HepG2 (cell line): ENCODE measurements at regions not wholly inside any gene's neighbourhood (a gene's known extent, or its start where the extent isn't known, plus 50 kb on each side); places are given as distances from the start of the nearest gene placed in this dataset.
A peak's percentile ranks its signal among the peaks of the same experiment; 100 is the strongest.

Experiments used
- ATAC-seq: fragments of 200-7000 bp; cut with Tn5 transposase; 3 replicates; pipeline ENCODE4 v1.9.1; 2020; ENCODE audit warnings: mild to moderate bottlenecking, moderate library complexity
- BruUV-seq: library from RNA; stranded (reverse); fragments of 400-500 nt; replicated peaks from 2 replicates; lab custom pipeline; 2021; lab: Mats Ljungman, UMichigan
- CTCF ChIA-PET: fragments of 300-600 bp; formaldehyde crosslinking; extraction: SDS; loops from one replicate; lab custom pipeline; 2021; ENCODE audit warnings: low total read pairs, inconsistent platforms, low intra/inter-chr PET ratio; lab: Yijun Ruan, JAX
- POLR2A ChIA-PET: fragments of 350-600 bp; sonication (Branson Sonifier 250); formaldehyde crosslinking; loops from one replicate; lab custom pipeline; 2020; ENCODE audit warnings: antibody characterized with exemption, inconsistent platforms; lab: Yijun Ruan, JAX
- DNase-seq: peaks from one replicate; pipeline ENCODE4 v3.0.0-alpha.2; 2015; ENCODE audit warnings: low spot score
- FAIRE-seq: peaks from 3 replicates; lab custom pipeline; 2011; peaks lifted over from hg19 to GRCh38; lab: Jason Lieb, UNC
- H2AFZ ChIP-seq: one replicate; pipeline ENCODE4 v1.6.1; 2011; ENCODE audit warnings: low read length, inconsistent platforms
- H3K27ac ChIP-seq: fragments of 300-600 bp; 3 replicates; pipeline ENCODE4 v1.8.0; 2011; ENCODE audit warnings: mixed run types, mild to moderate bottlenecking, mixed read lengths, low read length, inconsistent platforms; ENCODE audit not compliant: insufficient read depth; ENCODE audit errors: extremely low read length
- H3K27me3 ChIP-seq, 2 experiments: fragments of 200-600 bp in 1 of 2; 2 replicates in 1 of 2; 3 replicates in 1 of 2; pipeline versions ENCODE4 v1.6.0 to v1.8.0; 2011; ENCODE audit warnings: low read length in 2 of 2, mild to moderate bottlenecking in 2 of 2, moderate library complexity in 2 of 2, inconsistent platforms in 1 of 2; ENCODE audit not compliant: insufficient read depth in 2 of 2, control insufficient read depth in 1 of 2
- H3K36me3 ChIP-seq, 2 experiments: fragments of 200-600 bp in 1 of 2; replicated peaks in 1 of 2; 2 replicates in 1 of 2; 3 replicates in 1 of 2; pipeline versions ENCODE4 v1.5.1 to v1.8.0; 2011; ENCODE audit warnings: low read length in 2 of 2, inconsistent platforms in 1 of 2; ENCODE audit not compliant: insufficient read depth in 2 of 2, control insufficient read depth in 1 of 2
- H3K4me1 ChIP-seq: 2 replicates; pipeline ENCODE4 v1.5.1; 2012; ENCODE audit warnings: low read length, inconsistent platforms; ENCODE audit not compliant: insufficient read depth
- H3K4me2 ChIP-seq: 2 replicates; pipeline ENCODE4 v1.6.0; 2011; ENCODE audit warnings: low read depth, low read length, inconsistent platforms
- H3K4me3 ChIP-seq, 3 experiments: fragments of 200-600 bp in 1 of 3; sonication (generic), shearing (Covaris generic) in 1 of 3; replicated peaks in 1 of 3; 2 replicates each; pipeline ENCODE4 v1.5.1; 2011 to 2016; ENCODE audit warnings: low read length in 3 of 3, inconsistent platforms in 2 of 3, low read depth in 2 of 3, mild to moderate bottlenecking in 2 of 3, control low read depth in 1 of 3, mixed read lengths in 1 of 3; ENCODE audit not compliant: insufficient read depth in 1 of 3
- H3K79me2 ChIP-seq: one replicate; pipeline ENCODE4 v1.6.1; 2011; ENCODE audit warnings: low read length, inconsistent platforms; ENCODE audit not compliant: insufficient read depth
- H3K9ac ChIP-seq: 2 replicates; pipeline ENCODE4 v1.6.0; 2011; ENCODE audit warnings: mild to moderate bottlenecking, low read depth, low read length, inconsistent platforms; ENCODE audit not compliant: insufficient read depth
- H3K9me3 ChIP-seq: 2 replicates; pipeline ENCODE4 v1.5.1; 2012; ENCODE audit warnings: mild to moderate bottlenecking, low read length
- H4K20me1 ChIP-seq: 2 replicates; pipeline ENCODE4 v1.6.0; 2011; ENCODE audit warnings: inconsistent platforms, mild to moderate bottlenecking, low read length, moderate library complexity; ENCODE audit not compliant: insufficient read depth
- HOXD1 ChIP-seq: sonication (generic); formaldehyde crosslinking; IDR thresholded peaks from 2 replicates; pipeline ENCODE4 v1.5.0; 2020; ENCODE audit warnings: missing genetic modification reagents
- MBD4 ChIP-seq: IDR thresholded peaks from 2 replicates; pipeline ENCODE4 v1.6.1; 2012; ENCODE audit warnings: low read length, inconsistent platforms, borderline replicate concordance
- MXD4 ChIP-seq: IDR thresholded peaks from 2 replicates; pipeline ENCODE4 v1.6.1; 2016; ENCODE audit warnings: mild to moderate bottlenecking, missing biosample characterization, missing genetic modification reagents
- NFATC3 ChIP-seq: sonication (generic); formaldehyde crosslinking; IDR thresholded peaks from 2 replicates; pipeline ENCODE4 v1.5.1; 2020; ENCODE audit warnings: mild to moderate bottlenecking, missing genetic modification reagents
- PAWR ChIP-seq: sonication (generic); formaldehyde crosslinking; IDR thresholded peaks from 2 replicates; pipeline ENCODE4 v1.4.0; 2020; ENCODE audit warnings: missing genetic modification reagents, mild to moderate bottlenecking, borderline replicate concordance
- PLRG1 ChIP-seq: fragments of 450-650 bp; conservative IDR thresholded peaks from 2 replicates; pipeline ENCODE4 v1.6.1; 2016
- SMAD3 ChIP-seq: sonication (generic); formaldehyde crosslinking; IDR thresholded peaks from 2 replicates; pipeline ENCODE4 v1.4.0; 2020; ENCODE audit warnings: missing genetic modification reagents
- TFDP2 ChIP-seq: sonication (generic); formaldehyde crosslinking; IDR thresholded peaks from 2 replicates; pipeline ENCODE4 v1.4.0; 2020; ENCODE audit warnings: missing genetic modification reagents
- TOE1 ChIP-seq: sonication (generic); formaldehyde crosslinking; IDR thresholded peaks from 2 replicates; pipeline ENCODE4 v1.4.0; 2020; ENCODE audit warnings: mild to moderate bottlenecking, missing genetic modification reagents
- TOPORS ChIP-seq: sonication (generic); formaldehyde crosslinking; IDR thresholded peaks from 2 replicates; pipeline ENCODE4 v1.8.0; 2023; ENCODE audit warnings: mild to moderate bottlenecking, missing genetic modification reagents
- ZBTB39 ChIP-seq: sonication (generic); formaldehyde crosslinking; IDR thresholded peaks from 2 replicates; pipeline ENCODE4 v1.5.0; 2020; ENCODE audit warnings: missing genetic modification reagents
- ZNF207 ChIP-seq: fragments of 450-650 bp; IDR thresholded peaks from 2 replicates; pipeline ENCODE4 v1.6.1; 2016; ENCODE audit warnings: antibody characterized with exemption, borderline replicate concordance
- ZNF264 ChIP-seq: sonication (generic); formaldehyde crosslinking; IDR thresholded peaks from 2 replicates; pipeline ENCODE4 v1.4.0; 2020; ENCODE audit warnings: missing genetic modification reagents
- ZNF468 ChIP-seq: sonication (generic); formaldehyde crosslinking; IDR thresholded peaks from 2 replicates; pipeline ENCODE4 v1.8.0; 2022; ENCODE audit warnings: mild to moderate bottlenecking, moderate library complexity, missing genetic modification reagents
- ZNF557 ChIP-seq: sonication (generic); formaldehyde crosslinking; IDR thresholded peaks from 2 replicates; pipeline ENCODE4 v1.4.0; 2020; ENCODE audit warnings: missing genetic modification reagents
- ZNF570 ChIP-seq: sonication (generic); formaldehyde crosslinking; IDR thresholded peaks from 2 replicates; pipeline ENCODE4 v1.4.0; 2020; ENCODE audit warnings: mild to moderate bottlenecking, missing genetic modification reagents, borderline replicate concordance
- ZNF572 ChIP-seq: sonication (generic); formaldehyde crosslinking; IDR thresholded peaks from 2 replicates; pipeline ENCODE4 v1.5.1; 2020; ENCODE audit warnings: mild to moderate bottlenecking, missing genetic modification reagents
- WGBS: methylation state at CpG from one replicate; pipeline ENCODE4 v1.1.6; 2017; ENCODE audit warnings: low lambda C conversion rate; 5-methylcytosine and 5-hydroxymethylcytosine counted together
- in situ Hi-C: cut with HindIII; loops from 2 replicates; pipeline ENCODE4 v1.10.0; 2017; ENCODE audit warnings: low pct_unique_long_range_greater_than_20kb; ENCODE audit not compliant: extremely low pct_ligation_motif_present
- intact Hi-C: fragments of 100-400 bp; cut with micrococcal nuclease; formaldehyde crosslinking; loops from one replicate; pipeline ENCODE4 v1.10.0; 2022; ENCODE audit not compliant: unreplicated experiment

- Histone ChIP-seq H3K4me3 (no peak overlapping the region), H3K4me1 (peaks cover 65% of the 10 kb centered on the region), H3K27ac (no peak overlapping the region), H3K4me2 (no peak overlapping the region), H2AFZ (no peak overlapping the region), H4K20me1 (no peaks in the 10 kb centered on the region), H3K9ac (no peak overlapping the region), H3K79me2 (no peaks in the 10 kb centered on the region), H3K9me3 (no peaks in the 10 kb centered on the region), H3K36me3 (no peaks in the 10 kb centered on the region), H3K27me3 (peaks cover 0 to 9% of the 10 kb centered on the region in 2 experiments; a peak in 1 of 5 replicates)
- ATAC-seq, result no peak
- 0% methylated on average over 3 of the region's 3 CpGs for WGBS
- TF ChIP-seq SMAD3 (CRISPR knock-in tag), result no peak
- TF ChIP-seq ZNF264 (CRISPR knock-in tag), result peak; percentile 74; the same call in 1 of the 2 replicates
- ChIA-PET POLR2A (no interaction called here), CTCF (no interaction called here)
- BruUV-seq, result no TSS peak
- intact Hi-C loops, result loop anchor here (2.0 kb wide), 1 partner anchor 55 kb away; no protein-coding TSS in a partner anchor
- in situ Hi-C loops, result no loop called here
- FAIRE-seq, result no peak
- no peak for DNase-seq
Measured at GRCh38 chr22:22059291-22060002, 76.9 kb upstream of the TOP3B start.

GRCh38 chr22:22058633-22059290, 76.2 kb upstream of the TOP3B start:
- H3K27me3 ChIP-seq, result peaks cover 0 to 9% of the 10 kb centered on the region in 2 experiments; a peak in 1 of 5 replicates
- no peaks in the 10 kb centered on the region for H4K20me1 ChIP-seq
- ATAC-seq, result no peak
- H3K79me2 ChIP-seq, result no peaks in the 10 kb centered on the region
- H3K4me2 ChIP-seq, result no peak overlapping the region
- no peak overlapping the region for H2AFZ ChIP-seq
- H3K4me1 ChIP-seq, result peaks cover 65% of the 10 kb centered on the region
- FAIRE-seq, result no peak
- intact Hi-C loops, result no loop called here
- CTCF ChIA-PET, result no interaction called here
- DNase-seq, result no peak
- in situ Hi-C loops, result no loop called here
- WGBS, result 0% methylated on average over 3 of the region's 4 CpGs
- POLR2A ChIA-PET, result no interaction called here
- no peak overlapping the region for H3K4me3 ChIP-seq
- no peak overlapping the region for H3K27ac ChIP-seq
- no peaks in the 10 kb centered on the region for H3K36me3 ChIP-seq
- H3K9ac ChIP-seq, result no peak overlapping the region
- H3K9me3 ChIP-seq, result no peaks in the 10 kb centered on the region
- BruUV-seq, result no TSS peak
- TF ChIP-seq ZNF207, result no peak
- TF ChIP-seq MBD4, result no peak
- TF ChIP-seq PAWR (CRISPR knock-in tag), result no peak
- no peak for TF ChIP-seq ZNF572 (CRISPR knock-in tag)
- TF ChIP-seq NFATC3 (CRISPR knock-in tag), result no peak
- TF ChIP-seq TOPORS (CRISPR knock-in tag), result no peak
- no peak for TF ChIP-seq ZNF557 (CRISPR knock-in tag)
- no peak for TF ChIP-seq ZNF570
- no peak for TF ChIP-seq PLRG1
- no peak for TF ChIP-seq TOE1 (CRISPR knock-in tag)
- no peak for TF ChIP-seq MXD4 (CRISPR knock-in tag)
- TF ChIP-seq HOXD1 (CRISPR knock-in tag), result no peak
- TF ChIP-seq ZNF468, result no peak
- TF ChIP-seq TFDP2 (CRISPR knock-in tag), result no peak
- TF ChIP-seq ZBTB39 (CRISPR knock-in tag), result no peak
